HG02840 (cell line): ENCODE measurements at regions not wholly inside any gene's neighbourhood (a gene's known extent, or its start where the extent isn't known, plus 50 kb on each side); places are given as distances from the start of the nearest gene placed in this dataset.

ENCODE experiments used
- ATAC-seq: cut with Tn5 transposase; IDR thresholded peaks from one replicate; pipeline ENCODE4 v1.9.1; 2021; ENCODE audit warnings: mild to moderate bottlenecking, moderate library complexity, moderate number of reproducible peaks; ENCODE audit not compliant: unreplicated experiment, low FRiP score

DNA sequence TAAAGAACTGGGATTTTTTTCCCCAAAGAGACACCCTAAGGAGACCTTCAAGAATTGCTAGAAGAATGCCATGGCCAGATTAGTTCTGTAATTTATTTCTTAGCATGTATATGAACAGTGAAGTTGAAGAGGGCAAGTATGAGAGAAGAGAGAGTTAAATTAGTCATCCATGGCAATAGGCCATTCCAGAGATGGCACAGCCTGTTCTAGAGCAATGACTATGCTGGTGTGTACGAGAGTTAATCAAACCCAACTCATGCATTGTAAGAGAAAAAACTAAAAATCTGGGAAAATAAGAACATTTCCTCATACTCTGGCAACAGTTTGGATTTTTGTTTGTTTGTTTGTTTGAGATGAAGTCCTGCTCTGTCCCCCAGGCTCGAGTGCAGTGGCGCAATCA, 112.1 kb upstream of the PIK3C3 start:
- ATAC-seq: no peak

GRCh38 chr18:41829647-41830516, 125.2 kb upstream of the PIK3C3 start:
- no peak for ATAC-seq

- no peak for ATAC-seq
Observed at GRCh38 chr18:41828137-41828536, 126.9 kb upstream of the PIK3C3 start.

GRCh38 chr18:41820784-41821183, 134.2 kb upstream of the PIK3C3 start:
- ATAC-seq: no peak

- ATAC-seq: no peak
Observed at GRCh38 chr18:41818381-41819355, 136.4 kb upstream of the PIK3C3 start.

DNA sequence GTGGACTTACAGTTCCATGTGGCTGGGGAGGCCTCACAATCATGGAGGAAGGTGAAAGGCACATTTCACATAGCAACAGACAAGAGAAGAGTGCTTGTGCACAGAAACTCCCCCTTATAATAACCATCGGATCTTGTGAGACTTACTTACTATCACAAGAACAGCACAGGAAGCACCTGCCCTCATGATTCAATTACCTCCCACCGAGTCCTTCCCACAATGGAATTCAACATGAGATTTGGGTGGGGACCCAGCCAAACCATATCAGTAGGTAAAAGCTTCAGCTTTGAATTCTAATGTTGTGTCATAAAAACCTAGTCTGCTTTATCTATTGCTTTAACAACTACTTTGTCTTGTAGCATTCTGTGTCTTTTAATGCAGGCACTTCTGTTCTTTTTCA, 140.4 kb upstream of the PIK3C3 start:
- ATAC-seq: no peak

DNA sequence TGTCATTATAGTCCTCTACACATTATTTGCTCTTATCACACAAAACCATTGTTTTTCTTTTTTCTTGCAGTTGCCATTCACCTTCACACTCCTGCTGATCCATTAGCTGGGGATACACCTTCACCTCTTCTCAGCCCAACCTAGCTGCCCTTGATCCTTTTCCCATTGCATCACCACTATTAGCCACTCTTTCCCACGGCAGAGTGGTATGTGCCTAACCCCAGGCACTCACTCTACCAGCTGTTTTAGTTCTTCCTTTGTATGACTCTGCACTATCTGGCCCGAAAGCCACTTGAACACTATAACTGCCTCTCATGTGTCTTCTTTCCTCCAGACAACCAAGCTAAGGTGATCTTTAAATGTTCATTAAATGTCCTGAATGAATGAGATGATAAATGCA, 145.4 kb upstream of the PIK3C3 start:
- ATAC-seq: no peak

DNA sequence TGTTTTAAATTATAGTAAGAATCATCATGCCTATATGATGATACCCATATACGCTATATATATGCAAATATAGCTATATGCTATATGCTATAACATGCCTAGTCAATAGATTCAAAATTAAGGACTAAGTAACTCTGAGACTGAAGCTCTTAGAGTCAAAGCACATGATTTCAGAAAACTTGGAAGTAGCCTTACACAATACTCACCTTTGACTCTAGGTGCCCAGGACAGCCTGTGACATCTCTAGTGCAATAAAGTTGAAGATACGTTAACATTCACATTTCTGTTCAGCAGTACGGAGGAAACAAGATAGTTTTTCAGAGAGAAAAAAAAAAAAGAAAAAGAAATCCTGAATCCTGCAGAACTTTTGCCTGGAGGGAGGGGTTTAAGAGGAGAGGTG, 149.7 kb upstream of the PIK3C3 start:
- no peak for ATAC-seq

GRCh38 chr18:41798879-41799278, 156.2 kb upstream of the PIK3C3 start:
- ATAC-seq: no peak

DNA sequence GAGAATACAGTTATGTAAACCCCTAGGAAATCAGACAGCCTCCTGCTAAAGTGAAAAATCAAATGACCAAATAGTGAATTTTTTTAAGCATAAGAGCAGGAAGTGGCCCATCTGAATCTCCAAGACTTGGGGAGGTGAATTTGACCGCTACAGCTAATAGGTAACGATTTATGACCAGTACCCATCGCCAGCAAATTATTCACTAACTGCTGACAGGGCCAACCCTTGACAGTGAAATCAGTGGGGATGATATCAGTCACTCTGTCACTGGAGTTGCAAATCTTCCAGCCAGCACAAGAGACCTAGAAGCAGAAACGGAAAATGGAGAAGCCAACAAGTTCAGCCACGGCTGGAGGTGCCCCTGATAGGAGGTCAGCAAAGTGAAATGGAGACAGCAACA, 164.3 kb upstream of the PIK3C3 start:
- ATAC-seq: no peak

DNA sequence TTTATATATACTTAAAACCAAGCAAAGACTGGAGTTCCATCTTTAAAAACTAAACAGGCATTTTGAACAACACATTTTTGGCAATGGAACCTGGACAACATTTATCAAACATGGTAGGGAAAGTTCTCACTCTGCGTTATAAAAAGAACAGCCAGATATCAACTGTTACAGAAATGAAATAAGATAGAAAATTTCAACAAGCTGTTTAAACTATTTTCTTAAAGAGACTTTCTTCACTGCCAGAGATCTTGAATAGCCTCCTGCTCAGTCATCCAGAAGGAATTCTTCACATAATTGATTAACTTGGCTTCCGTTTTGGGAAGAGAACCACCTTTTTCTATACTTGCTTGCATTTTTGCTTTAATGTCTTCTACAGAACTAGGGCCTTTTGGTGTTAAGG, 166.0 kb upstream of the PIK3C3 start:
- ATAC-seq: no peak

DNA sequence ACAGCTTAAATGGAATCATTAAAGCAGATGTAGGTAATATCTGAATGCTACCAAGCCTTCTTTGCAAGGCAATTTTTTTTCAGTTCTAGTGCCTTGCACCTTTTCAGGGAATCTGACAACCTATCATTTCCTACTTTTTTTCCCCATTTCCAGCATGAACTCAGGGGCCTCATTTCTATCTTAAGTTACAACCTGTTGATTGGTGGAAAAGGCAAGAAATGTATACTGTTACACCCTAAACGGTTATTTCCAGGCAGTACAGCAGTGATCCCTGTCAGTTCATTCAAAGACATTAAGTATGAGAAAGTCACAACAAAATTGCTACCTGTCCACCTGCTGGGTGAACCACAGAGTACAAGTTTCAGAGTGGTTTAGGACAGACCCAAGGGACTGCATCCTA, 171.2 kb upstream of the PIK3C3 start:
- no peak for ATAC-seq

DNA sequence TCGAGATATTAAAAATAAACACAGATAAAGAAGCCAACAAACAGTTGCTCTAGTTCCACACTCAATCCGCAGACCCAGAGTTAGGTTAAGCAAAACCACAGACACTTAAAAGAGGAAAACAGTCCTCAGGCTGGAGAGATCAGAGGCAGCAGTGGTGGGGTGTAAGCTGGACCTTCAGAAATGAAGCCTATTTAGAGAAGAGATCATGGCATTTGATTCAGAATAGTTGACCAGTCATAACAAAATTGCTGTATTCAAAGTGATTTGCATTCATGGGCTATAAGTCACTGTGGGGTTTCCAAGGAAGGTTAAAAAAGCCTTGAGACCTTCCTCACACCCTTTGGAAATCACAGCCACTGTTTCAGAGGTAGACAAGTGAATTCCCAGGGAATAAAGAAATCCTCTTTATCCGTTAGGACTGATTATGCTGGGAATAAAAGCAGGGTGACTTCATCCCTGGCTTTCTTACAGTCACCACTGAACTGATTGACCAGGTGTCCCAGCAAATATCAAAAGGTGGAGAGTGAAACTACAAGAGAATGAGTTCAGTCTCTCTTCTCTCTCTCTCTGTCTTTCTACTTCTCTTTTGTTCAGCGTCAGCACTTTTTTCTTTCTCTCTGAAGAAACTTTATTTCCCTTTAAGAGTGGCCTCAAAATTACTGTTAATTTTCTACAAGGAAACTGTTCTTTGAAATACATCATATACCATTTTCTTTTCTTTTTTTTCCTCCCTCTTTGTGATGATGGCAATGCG, 171.8 kb upstream of the PIK3C3 start:
- ATAC-seq: no peak

GRCh38 chr18:41771973-41772372, 183.1 kb upstream of the PIK3C3 start:
- no peak for ATAC-seq

GRCh38 chr18:41769265-41769664, 185.8 kb upstream of the PIK3C3 start:
- ATAC-seq: no peak

DNA sequence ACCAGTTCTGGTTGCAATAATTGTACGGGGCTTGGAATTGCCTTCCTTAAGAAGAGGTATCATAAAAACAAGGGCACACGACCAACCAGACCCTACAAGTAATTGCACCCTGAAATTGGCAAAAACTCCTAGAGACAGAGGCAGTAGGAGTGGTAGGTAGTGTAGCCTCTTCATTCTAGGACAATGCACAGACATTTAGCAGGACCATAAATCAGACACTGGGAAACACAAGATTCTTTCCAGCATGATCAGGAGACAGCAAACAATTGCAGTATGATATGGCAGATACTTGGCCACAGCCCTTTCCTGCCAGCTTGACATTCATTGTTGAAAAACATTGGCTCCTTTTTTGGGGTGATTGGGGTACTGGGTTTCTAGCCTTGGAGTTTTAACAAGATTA, 186.6 kb upstream of the PIK3C3 start:
- no peak for ATAC-seq

GRCh38 chr18:41767960-41768359, 187.1 kb upstream of the PIK3C3 start:
- ATAC-seq: no peak

GRCh38 chr18:41765460-41765859, 189.6 kb upstream of the PIK3C3 start:
- no peak for ATAC-seq

DNA sequence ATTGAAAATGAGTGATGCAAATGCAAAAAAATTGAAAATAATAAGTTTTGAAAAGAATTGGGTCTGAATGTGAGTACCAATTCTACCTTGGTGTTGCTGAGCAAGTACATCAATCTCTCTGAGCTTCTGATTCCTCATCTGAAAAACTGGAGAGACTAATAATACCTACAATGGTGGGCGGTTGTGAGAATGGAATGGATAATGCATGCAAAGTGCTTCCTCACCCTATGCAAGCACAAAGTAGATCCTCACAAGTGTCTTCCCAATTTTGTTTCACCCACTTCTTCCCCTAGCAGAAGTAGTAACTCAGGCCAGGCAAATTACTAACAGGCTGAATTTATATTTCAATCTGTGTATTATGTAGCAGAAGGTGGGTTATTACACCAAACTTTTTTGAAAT, 191.7 kb upstream of the PIK3C3 start:
- no peak for ATAC-seq

DNA sequence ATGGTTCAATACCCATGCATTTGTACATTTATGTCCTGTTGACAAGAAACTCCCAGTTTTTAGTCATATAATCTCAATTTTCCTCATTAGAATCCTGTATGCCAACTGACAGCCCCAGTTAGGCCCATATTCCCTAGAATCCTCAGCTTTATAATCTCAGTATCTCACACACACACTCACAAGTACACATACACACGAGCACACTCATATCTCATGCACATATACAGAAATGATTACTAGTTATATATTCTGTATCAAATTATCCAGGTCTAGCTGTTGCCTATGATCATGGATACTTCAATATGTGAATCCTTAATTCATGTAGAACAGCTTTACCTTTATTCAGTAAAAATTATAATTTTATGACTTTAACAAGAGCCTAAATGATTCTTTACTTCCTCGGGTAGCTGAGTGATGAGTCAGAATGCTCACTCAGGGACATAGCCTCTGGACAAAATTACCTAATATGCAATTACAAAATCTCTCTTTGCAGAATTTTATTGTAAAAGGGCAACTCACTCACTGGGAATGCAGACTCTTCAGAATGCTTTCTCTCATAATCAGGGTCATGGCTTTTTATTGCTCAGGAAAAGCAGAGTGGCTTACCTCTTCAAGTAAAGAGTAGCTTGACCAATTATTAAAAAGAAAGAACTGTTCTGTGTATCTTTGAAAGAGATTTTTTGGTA, 193.6 kb upstream of the PIK3C3 start:
- no peak for ATAC-seq
